MCF 10A (cell line): ENCODE measurements at regions not wholly inside any gene's neighbourhood (a gene's known extent, or its start where the extent isn't known, plus 50 kb on each side); places are given as distances from the start of the nearest gene placed in this dataset.

Experiments used
- BruUV-seq: library from RNA; stranded (reverse); fragments of 400-500 nt; replicated peaks from 2 replicates; lab custom pipeline; 2021; lab: Mats Ljungman, UMichigan
- CTCF ChIA-PET: fragments of 300-600 bp; sonication (Branson Sonifier 250); formaldehyde crosslinking; extraction: SDS; loops from one replicate; lab custom pipeline; 2021; ENCODE audit warnings: antibody characterized with exemption, inconsistent platforms; lab: Yijun Ruan, JAX
- POLR2A ChIA-PET: fragments of 300-600, 350-650 bp; sonication (Branson Sonifier 250); formaldehyde crosslinking; extraction: SDS; loops from one replicate; lab custom pipeline; 2020; ENCODE audit warnings: antibody characterized with exemption, inconsistent platforms; lab: Yijun Ruan, JAX
- DNase-seq: peaks from one replicate; pipeline ENCODE4 v3.0.0-alpha.2; 2018; ENCODE audit not compliant: unreplicated experiment
- H3K27ac Mint-ChIP-seq: one replicate; pipeline ENCODE4 v1.8.0; 2022; ENCODE audit warnings: mild to moderate bottlenecking, low read depth, mixed read lengths; ENCODE audit not compliant: unreplicated experiment
- H3K27me3 Mint-ChIP-seq: one replicate; pipeline ENCODE4 v1.8.0; 2022; ENCODE audit warnings: mixed read lengths; ENCODE audit not compliant: insufficient read depth, unreplicated experiment
- H3K36me3 Mint-ChIP-seq: one replicate; pipeline ENCODE4 v1.8.0; 2022; ENCODE audit warnings: mild to moderate bottlenecking, moderate library complexity, mixed read lengths; ENCODE audit not compliant: insufficient read depth, unreplicated experiment
- H3K4me1 Mint-ChIP-seq: one replicate; pipeline ENCODE4 v1.8.0; 2022; ENCODE audit warnings: mixed read lengths; ENCODE audit not compliant: insufficient read depth, unreplicated experiment
- H3K4me3 Mint-ChIP-seq: one replicate; pipeline ENCODE4 v1.8.0; 2022; ENCODE audit warnings: mild to moderate bottlenecking, moderate library complexity, mixed read lengths; ENCODE audit not compliant: unreplicated experiment
- H3K9me3 Mint-ChIP-seq: one replicate; pipeline ENCODE4 v1.8.0; 2022; ENCODE audit warnings: mixed read lengths; ENCODE audit not compliant: unreplicated experiment
- intact Hi-C: fragments of 100-400 bp; cut with micrococcal nuclease; formaldehyde crosslinking; loops from 2 replicates; pipeline ENCODE4 v1.14.1; 2022
- TF ChIP-seq, protein P1 (sequence below): fragments of 200-600 bp; IDR thresholded peaks from one replicate; pipeline ENCODE4 v1.8.0; 2022; ENCODE audit warnings: antibody characterized with exemption, mild to moderate bottlenecking; ENCODE audit not compliant: unreplicated experiment

GRCh38 chr14:22122227-22122818 lies 448.7 kb upstream of the OR4E1 start:
- no peak overlapping the region for H3K27ac Mint-ChIP-seq
- peaks cover 65% of the 10 kb centered on the region for H3K27me3 Mint-ChIP-seq
- ChIA-PET CTCF (interaction anchor here (0.5 to 1.7 kb wide), 7 partner anchors 9 to 119 kb away, joined by 3 to 5 read pairs (median 4); no protein-coding TSS in a partner anchor), POLR2A (no interaction called here)
- H3K4me3 Mint-ChIP-seq, result no peak overlapping the region
- no peaks in the 10 kb centered on the region for H3K36me3 Mint-ChIP-seq
- TF ChIP-seq, protein P1, sequence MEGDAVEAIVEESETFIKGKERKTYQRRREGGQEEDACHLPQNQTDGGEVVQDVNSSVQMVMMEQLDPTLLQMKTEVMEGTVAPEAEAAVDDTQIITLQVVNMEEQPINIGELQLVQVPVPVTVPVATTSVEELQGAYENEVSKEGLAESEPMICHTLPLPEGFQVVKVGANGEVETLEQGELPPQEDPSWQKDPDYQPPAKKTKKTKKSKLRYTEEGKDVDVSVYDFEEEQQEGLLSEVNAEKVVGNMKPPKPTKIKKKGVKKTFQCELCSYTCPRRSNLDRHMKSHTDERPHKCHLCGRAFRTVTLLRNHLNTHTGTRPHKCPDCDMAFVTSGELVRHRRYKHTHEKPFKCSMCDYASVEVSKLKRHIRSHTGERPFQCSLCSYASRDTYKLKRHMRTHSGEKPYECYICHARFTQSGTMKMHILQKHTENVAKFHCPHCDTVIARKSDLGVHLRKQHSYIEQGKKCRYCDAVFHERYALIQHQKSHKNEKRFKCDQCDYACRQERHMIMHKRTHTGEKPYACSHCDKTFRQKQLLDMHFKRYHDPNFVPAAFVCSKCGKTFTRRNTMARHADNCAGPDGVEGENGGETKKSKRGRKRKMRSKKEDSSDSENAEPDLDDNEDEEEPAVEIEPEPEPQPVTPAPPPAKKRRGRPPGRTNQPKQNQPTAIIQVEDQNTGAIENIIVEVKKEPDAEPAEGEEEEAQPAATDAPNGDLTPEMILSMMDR, result no peak
- BruUV-seq, result no TSS peak
- no peaks in the 10 kb centered on the region for H3K9me3 Mint-ChIP-seq
- DNase-seq, result peak; percentile 25
- no peaks in the 10 kb centered on the region for H3K4me1 Mint-ChIP-seq
- intact Hi-C loops, result no loop called here

- intact Hi-C loops, result no loop called here
- H3K27me3 Mint-ChIP-seq, result peaks cover 81% of the 10 kb centered on the region
- no peaks in the 10 kb centered on the region for H3K4me1 Mint-ChIP-seq
- no peak overlapping the region for H3K27ac Mint-ChIP-seq
- DNase-seq, result no peak
- no peak overlapping the region for H3K4me3 Mint-ChIP-seq
- H3K9me3 Mint-ChIP-seq, result no peaks in the 10 kb centered on the region
- CTCF ChIA-PET, result interaction anchor here (0.6 to 1.1 kb wide), 3 partner anchors 23 to 250 kb away, joined by 3 to 4 read pairs (median 3); no protein-coding TSS in a partner anchor
- POLR2A ChIA-PET, result no interaction called here
- no TSS peak for BruUV-seq
- no peaks in the 10 kb centered on the region for H3K36me3 Mint-ChIP-seq
- TF ChIP-seq, protein P1, result no peak
Measured at GRCh38 chr14:22118899-22119477, 445.4 kb upstream of the OR4E1 start.

- Mint-ChIP-seq H3K36me3 (no peaks in the 10 kb centered on the region), H3K4me1 (no peaks in the 10 kb centered on the region), H3K4me3 (no peak overlapping the region), H3K27me3 (peaks cover 64% of the 10 kb centered on the region), H3K9me3 (no peaks in the 10 kb centered on the region), H3K27ac (no peak overlapping the region)
- TF ChIP-seq, protein P1, result no peak
- CTCF ChIA-PET, result interaction anchor here (0.6 to 3.9 kb wide), 3 partner anchors 12 to 369 kb away, joined by 3 to 27 read pairs (median 5); no protein-coding TSS in a partner anchor
- no peak for DNase-seq
- POLR2A ChIA-PET, result interaction anchor here (0.6 kb wide), 1 partner anchor 981 kb away, joined by 3 read pairs; no protein-coding TSS in a partner anchor
- no TSS peak for BruUV-seq
- intact Hi-C loops, result loop anchor here (2.0 kb wide), 1 partner anchor 49 kb away; no protein-coding TSS in a partner anchor
Measured at GRCh38 chr14:22113401-22113800, 439.8 kb upstream of the OR4E1 start.

DNA sequence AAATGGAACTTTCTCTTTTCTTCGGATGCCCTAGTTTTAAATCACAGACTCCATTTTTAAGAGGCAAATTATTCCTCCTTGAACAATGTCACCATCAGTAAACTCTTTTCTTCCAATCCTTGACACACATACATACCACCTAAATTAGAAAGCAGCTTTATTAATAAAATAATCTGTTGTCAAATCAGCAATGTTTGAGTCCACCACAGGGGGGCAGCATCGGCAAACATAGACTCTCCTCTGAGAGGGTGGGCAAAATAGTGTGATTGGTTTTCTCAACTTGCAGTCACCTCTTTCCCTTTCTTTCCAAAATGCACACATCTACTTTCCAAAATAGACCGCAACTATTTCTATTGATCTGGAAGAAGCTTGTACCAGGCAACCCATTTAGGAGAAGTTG lies 438.4 kb upstream of the OR4E1 start:
- H3K4me1 Mint-ChIP-seq, result no peaks in the 10 kb centered on the region
- H3K4me3 Mint-ChIP-seq, result no peak overlapping the region
- peaks cover 59% of the 10 kb centered on the region for H3K27me3 Mint-ChIP-seq

More for the DNA sequence above, 438.4 kb upstream of the OR4E1 start:
- ChIA-PET CTCF (interaction anchor here (0.6 to 3.9 kb wide), 9 partner anchors 8 to 88 kb away, joined by 3 to 27 read pairs (median 3); no protein-coding TSS in a partner anchor), POLR2A (no interaction called here)
- BruUV-seq, result no TSS peak
- peak; percentile 46 for DNase-seq
- no peaks in the 10 kb centered on the region for H3K36me3 Mint-ChIP-seq
- H3K27ac Mint-ChIP-seq, result no peak overlapping the region
- TF ChIP-seq, protein P1, result peak; percentile 56
- H3K9me3 Mint-ChIP-seq, result no peaks in the 10 kb centered on the region
- intact Hi-C loops, result loop anchor here (1.0 to 2.0 kb wide), 2 partner anchors 51 to 89 kb away; no protein-coding TSS in a partner anchor
